H9 (cell line): ENCODE measurements at regions not wholly inside any gene's neighbourhood (a gene's known extent, or its start where the extent isn't known, plus 50 kb on each side); places are given as distances from the start of the nearest gene placed in this dataset.

ENCODE experiments used
- DNase-seq: peaks from one replicate; pipeline ENCODE4 v3.0.0-alpha.2; 2017
- H2AFZ ChIP-seq: one replicate; pipeline ENCODE4 v1.6.1; 2013; ENCODE audit warnings: mild to moderate bottlenecking, low read length, control low read depth, moderate library complexity
- H2AK5ac ChIP-seq: 2 replicates; pipeline ENCODE4 v1.6.1; 2013; ENCODE audit warnings: low read length, control low read depth, mixed read lengths; ENCODE audit not compliant: insufficient read length
- H2BK120ac ChIP-seq: one replicate; pipeline ENCODE4 v1.6.1; 2013; ENCODE audit warnings: low read depth, mild to moderate bottlenecking, low read length, control low read depth, inconsistent platforms; ENCODE audit not compliant: poor library complexity, severe bottlenecking
- H2BK12ac ChIP-seq: 2 replicates; pipeline ENCODE4 v1.6.1; 2013; ENCODE audit warnings: low read length, control low read depth, mixed read lengths, low read depth; ENCODE audit not compliant: insufficient read length
- H2BK15ac ChIP-seq: 2 replicates; pipeline ENCODE4 v1.6.1; 2013; ENCODE audit warnings: low read depth, low read length, control low read depth
- H2BK20ac ChIP-seq: one replicate; pipeline ENCODE4 v1.6.1; 2013; ENCODE audit warnings: low read depth, mild to moderate bottlenecking, low read length, control low read depth, inconsistent platforms; ENCODE audit not compliant: poor library complexity, severe bottlenecking
- H2BK5ac ChIP-seq: 2 replicates; pipeline ENCODE4 v1.6.1; 2013; ENCODE audit warnings: low read length, control low read depth, mixed read lengths; ENCODE audit not compliant: insufficient read length
- H3K14ac ChIP-seq: 2 replicates; pipeline ENCODE4 v1.6.1; 2013; ENCODE audit warnings: low read length, control low read depth; ENCODE audit not compliant: insufficient read depth
- H3K18ac ChIP-seq: 2 replicates; pipeline ENCODE4 v1.6.1; 2013; ENCODE audit warnings: low read depth, mild to moderate bottlenecking, mixed read lengths, low read length, control low read depth; ENCODE audit not compliant: insufficient read length
- H3K23ac ChIP-seq: 2 replicates; pipeline ENCODE4 v1.6.1; 2013; ENCODE audit warnings: low read length, control low read depth, mixed read lengths, low read depth; ENCODE audit not compliant: insufficient read length
- H3K23me2 ChIP-seq: 2 replicates; pipeline ENCODE4 v1.6.1; 2013; ENCODE audit warnings: low read depth, mild to moderate bottlenecking, mixed read lengths, low read length, control low read depth; ENCODE audit not compliant: insufficient read length, poor library complexity, severe bottlenecking
- H3K27ac ChIP-seq: 2 replicates; pipeline ENCODE4 v1.5.1; 2013; ENCODE audit warnings: low read length, control low read depth, mixed read lengths, low read depth; ENCODE audit not compliant: insufficient read length
- H3K27me3 ChIP-seq: 2 replicates; pipeline ENCODE4 v1.6.1; 2013; ENCODE audit warnings: low read length, control low read depth, inconsistent platforms; ENCODE audit not compliant: insufficient read depth
- H3K4ac ChIP-seq: 2 replicates; pipeline ENCODE4 v1.6.1; 2013; ENCODE audit warnings: low read depth, mild to moderate bottlenecking, control low read depth, inconsistent platforms, low read length, moderate library complexity
- H3K4me1 ChIP-seq: 2 replicates; pipeline ENCODE4 v1.6.1; 2013; ENCODE audit warnings: low read length, control low read depth, inconsistent platforms; ENCODE audit not compliant: insufficient read depth
- H3K4me2 ChIP-seq: 2 replicates; pipeline ENCODE4 v1.6.1; 2013; ENCODE audit warnings: low read length, control low read depth, mixed read lengths; ENCODE audit not compliant: insufficient read length, insufficient read depth
- H3K56ac ChIP-seq: 2 replicates; pipeline ENCODE4 v1.6.1; 2013; ENCODE audit warnings: low read depth, mild to moderate bottlenecking, mixed read lengths, low read length, control low read depth; ENCODE audit not compliant: insufficient read length
- H3K79me1 ChIP-seq: 2 replicates; pipeline ENCODE4 v1.6.1; 2013; ENCODE audit warnings: low read depth, mild to moderate bottlenecking, moderate library complexity, low read length, control low read depth, inconsistent platforms; ENCODE audit not compliant: insufficient read depth, poor library complexity, severe bottlenecking
- H3K79me2 ChIP-seq: 2 replicates; pipeline ENCODE4 v1.6.1; 2013; ENCODE audit warnings: low read length, control low read depth, inconsistent platforms; ENCODE audit not compliant: insufficient read depth
- H3K9ac ChIP-seq: 2 replicates; pipeline ENCODE4 v1.6.1; 2013; ENCODE audit warnings: low read length, control low read depth, mixed read lengths; ENCODE audit not compliant: insufficient read length; ENCODE audit errors: extremely low read depth
- H3K9me3 ChIP-seq: one replicate; pipeline ENCODE4 v1.6.1; 2013; ENCODE audit warnings: low read depth, low read length, inconsistent platforms; ENCODE audit not compliant: control insufficient read depth
- H3T11ph ChIP-seq: one replicate; pipeline ENCODE4 v1.6.1; 2013; ENCODE audit warnings: mild to moderate bottlenecking, low read length, control low read depth, inconsistent platforms
- H4K20me1 ChIP-seq: one replicate; pipeline ENCODE4 v1.6.1; 2013; ENCODE audit not compliant: control insufficient read depth, insufficient read length, insufficient read depth
- H4K5ac ChIP-seq: 2 replicates; pipeline ENCODE4 v1.6.1; 2013; ENCODE audit warnings: low read depth, mild to moderate bottlenecking, mixed read lengths, low read length, control low read depth; ENCODE audit not compliant: insufficient read length
- H4K8ac ChIP-seq: replicated peaks from 2 replicates; pipeline ENCODE4 v1.6.1; 2013; ENCODE audit warnings: low read length, control low read depth, mixed read lengths, low read depth; ENCODE audit not compliant: insufficient read length
- H4K91ac ChIP-seq: 2 replicates; pipeline ENCODE4 v1.6.1; 2013; ENCODE audit warnings: low read depth, mild to moderate bottlenecking, moderate library complexity, mixed read lengths, low read length, control low read depth; ENCODE audit not compliant: insufficient read length
- H3K27ac Mint-ChIP-seq, 3 experiments: 2 replicates in 2 of 3; 3 replicates in 1 of 3; pipeline ENCODE4 v1.8.0; 2020 to 2021; ENCODE audit warnings: mixed read lengths in 3 of 3, mild to moderate bottlenecking in 1 of 3, moderate library complexity in 1 of 3
- H3K27me3 Mint-ChIP-seq: 2 replicates; pipeline ENCODE4 v1.8.0; 2021; ENCODE audit warnings: low read depth, mild to moderate bottlenecking, moderate library complexity, mixed read lengths
- H3K36me3 Mint-ChIP-seq, 3 experiments: 2 replicates in 2 of 3; 3 replicates in 1 of 3; pipeline ENCODE4 v1.8.0; 2020 to 2021; ENCODE audit warnings: low read depth in 3 of 3, mixed read lengths in 3 of 3; ENCODE audit not compliant: insufficient read depth in 1 of 3
- H3K4me1 Mint-ChIP-seq, 2 experiments: 2 replicates each; pipeline ENCODE4 v1.8.0; 2020; ENCODE audit warnings: mixed read lengths in 2 of 2
- H3K4me3 Mint-ChIP-seq, 2 experiments: 2 replicates in 1 of 2; 3 replicates in 1 of 2; pipeline ENCODE4 v1.8.0; 2020 to 2021; ENCODE audit warnings: mild to moderate bottlenecking in 2 of 2, mixed read lengths in 2 of 2, moderate library complexity in 1 of 2
- H3K9me3 Mint-ChIP-seq, 2 experiments: 2 replicates in 1 of 2; 3 replicates in 1 of 2; pipeline ENCODE4 v1.8.0; 2020; ENCODE audit warnings: mild to moderate bottlenecking in 2 of 2, mixed read lengths in 2 of 2, moderate library complexity in 1 of 2
- CTCF ChIP-seq: fragments of 200-600 bp; sonication (generic); conservative IDR thresholded peaks from 3 replicates; pipeline ENCODE4 v1.8.0; 2021; ENCODE audit warnings: antibody characterized with exemption, mild to moderate bottlenecking
- WGBS: extraction: QIAGEN DNeasy Blood & Tissue Kit; methylation state at CpG from one replicate; pipeline ENCODE4 v1.1.7; 2013; ENCODE audit warnings: missing lambda C conversion rate, low lambda C conversion rate, mixed read lengths; ENCODE audit not compliant: insufficient read length; ENCODE audit errors: extremely low coverage; 5-methylcytosine and 5-hydroxymethylcytosine counted together

DNA sequence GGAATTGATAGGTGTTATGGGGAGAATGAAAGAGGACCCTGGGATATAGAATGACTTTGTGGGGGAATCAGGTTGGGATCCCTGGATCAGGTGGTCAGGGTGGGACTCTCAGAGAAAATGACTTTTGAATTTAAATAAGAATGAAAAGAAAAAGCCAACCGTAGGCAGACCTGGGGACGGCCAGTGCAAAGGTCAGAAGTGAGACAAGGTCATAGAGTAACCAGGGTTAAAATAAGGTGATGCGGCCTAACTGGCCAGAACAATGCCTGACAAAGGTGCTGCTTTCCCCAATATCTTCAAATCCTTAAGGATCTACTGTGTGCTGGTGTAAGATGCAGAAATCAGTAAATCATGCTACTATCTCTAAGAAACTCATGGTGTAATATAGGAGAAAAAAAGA is 238.4 kb upstream of the JUN start:
- Histone ChIP-seq H3K27me3 (no peaks in the 10 kb centered on the region), H3T11ph (no peak overlapping the region), H3K23ac (no peak overlapping the region), H3K4me2 (no peak overlapping the region), H2BK120ac (no peak overlapping the region), H3K9me3 (no peaks in the 10 kb centered on the region), H3K79me2 (no peaks in the 10 kb centered on the region), H3K4ac (no peak overlapping the region), H4K5ac (no peak overlapping the region), H2BK5ac (no peak overlapping the region), H3K4me1 (no peaks in the 10 kb centered on the region; the same call in 1 of the 2 replicates), H3K14ac (no peak overlapping the region), H3K56ac (no peak overlapping the region), H3K23me2 (no peaks in the 10 kb centered on the region), H2BK20ac (no peak overlapping the region), H3K18ac (no peak overlapping the region), H3K9ac (no peak overlapping the region), H4K91ac (no peak overlapping the region), H3K79me1 (no peaks in the 10 kb centered on the region), H2AFZ (no peak overlapping the region), H2BK12ac (no peak overlapping the region), H3K27ac (no peak overlapping the region), H4K20me1 (no peaks in the 10 kb centered on the region), H2AK5ac (no peak overlapping the region), H4K8ac (no peak overlapping the region), H2BK15ac (no peak overlapping the region)
- peaks cover 3% of the 10 kb centered on the region for H3K27me3 Mint-ChIP-seq
- peaks cover 3 to 6% of the 10 kb centered on the region in 2 experiments; a peak in 2 of 4 replicates for H3K4me1 Mint-ChIP-seq
- H3K27ac Mint-ChIP-seq: no peak overlapping the region; a peak in 1 of 7 replicates
- no CpG with 5 or more reads among the region's 3 CpGs for WGBS
- peaks cover 5 to 6% of the 10 kb centered on the region in 2 experiments; a peak in 2 of 5 replicates for H3K9me3 Mint-ChIP-seq
- TF ChIP-seq CTCF: no peak
- no peak overlapping the region for H3K4me3 Mint-ChIP-seq
- no peak for DNase-seq
- H3K36me3 Mint-ChIP-seq: peaks cover 0 to 12% (median 0%) of the 10 kb centered on the region in 3 experiments; a peak in 4 of 7 replicates
